Epidermal melanocyte (primary cell): ENCODE measurements at regions not wholly inside any gene's neighbourhood (a gene's known extent, or its start where the extent isn't known, plus 50 kb on each side); places are given as distances from the start of the nearest gene placed in this dataset.

Experiments
- DNase-seq: peaks from one replicate; pipeline ENCODE4 v3.0.0; 2011; ENCODE audit warnings: low spot score; ENCODE audit not compliant: insufficient read length

DNA sequence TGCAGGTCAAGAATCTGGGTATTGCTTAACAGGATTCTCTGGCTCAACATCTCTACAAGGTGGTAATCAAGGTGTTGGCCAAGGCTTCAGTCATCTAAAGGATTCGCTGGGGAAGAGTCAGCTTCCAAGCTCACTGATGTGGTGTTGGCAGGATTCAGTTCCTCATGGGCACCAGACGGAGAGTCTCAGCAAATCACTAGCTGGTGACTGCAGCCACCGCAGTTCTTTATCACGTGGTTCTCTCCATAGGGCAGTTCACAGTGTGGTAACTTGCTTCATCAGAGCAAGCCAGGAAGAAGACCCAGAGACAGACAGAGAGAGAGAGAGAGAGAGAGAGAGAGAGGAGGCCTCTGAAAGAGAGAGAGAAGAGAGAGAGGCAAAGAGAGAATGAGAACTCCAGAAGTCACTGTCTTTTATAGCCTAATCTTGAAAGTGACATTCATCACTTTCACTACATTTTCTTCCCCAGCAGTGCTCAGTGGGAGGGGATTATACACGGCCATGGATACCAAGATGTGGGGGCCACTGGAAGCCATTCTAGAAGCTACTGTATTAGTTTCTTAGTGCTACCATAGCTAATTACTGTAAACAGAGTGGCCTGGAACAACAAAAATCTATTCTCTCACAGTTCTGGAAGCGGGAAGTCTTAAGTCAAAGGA is 109.2 kb upstream of the SMIM23 start:
- no peak for DNase-seq

DNA sequence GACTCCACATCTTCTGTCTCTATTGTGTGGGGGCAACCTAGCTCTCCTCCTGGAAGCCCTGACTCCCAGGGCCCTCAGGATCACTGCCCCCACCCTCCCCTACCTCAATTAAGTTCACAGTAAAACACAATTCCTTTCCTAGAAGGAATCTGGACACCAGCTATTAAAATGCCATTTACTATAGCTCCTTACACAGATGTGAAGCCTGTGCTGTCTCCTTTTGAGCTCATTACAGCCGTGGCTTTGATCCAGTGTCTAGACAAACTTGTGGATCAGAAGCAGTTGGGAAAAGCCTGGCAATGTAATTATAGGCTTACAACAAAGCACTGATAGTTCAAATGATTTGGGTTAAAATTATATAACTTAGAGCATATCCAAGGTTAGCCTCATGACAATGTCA is 107.0 kb upstream of the SMIM23 start:
- no peak for DNase-seq

DNA sequence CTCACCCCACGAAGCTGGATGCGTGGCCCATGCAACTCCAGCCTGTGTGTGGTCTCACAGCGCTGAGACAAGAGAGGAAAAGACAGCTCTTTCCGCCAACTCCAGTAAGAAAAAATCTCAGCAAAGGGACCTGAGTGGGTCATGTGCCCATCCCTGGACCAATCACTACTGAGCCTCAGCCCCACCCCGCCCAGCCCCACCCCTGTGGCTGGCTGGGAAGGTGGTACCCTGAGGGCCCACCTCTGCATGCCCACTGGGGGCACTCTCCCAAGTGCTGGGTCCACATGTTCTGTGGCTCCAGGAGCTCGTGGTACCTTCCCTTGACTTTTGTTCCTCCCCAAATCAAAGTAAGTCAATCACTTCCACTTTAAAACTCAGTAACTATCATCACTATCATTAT is 105.1 kb upstream of the SMIM23 start:
- DNase-seq = no peak

DNA sequence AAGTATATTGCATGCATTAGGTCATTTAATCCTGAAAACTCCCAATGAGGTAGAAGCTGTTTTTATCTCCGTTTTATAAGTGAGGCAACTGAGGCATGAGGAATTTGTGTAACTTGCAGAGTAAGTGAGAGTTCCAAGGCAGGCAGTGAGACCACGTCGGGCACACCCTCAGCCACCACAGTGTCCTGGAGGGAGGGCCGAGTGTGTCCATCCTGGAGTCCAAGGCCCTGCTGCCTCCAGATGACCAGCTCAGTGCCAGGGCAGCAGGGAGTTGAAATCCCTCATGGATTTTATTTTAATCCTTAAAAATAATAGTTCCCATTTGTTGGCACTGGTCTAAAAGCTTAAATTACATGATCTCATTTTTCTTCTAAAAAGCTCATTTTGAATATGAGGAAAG is 104.6 kb upstream of the SMIM23 start:
- no peak for DNase-seq

DNA sequence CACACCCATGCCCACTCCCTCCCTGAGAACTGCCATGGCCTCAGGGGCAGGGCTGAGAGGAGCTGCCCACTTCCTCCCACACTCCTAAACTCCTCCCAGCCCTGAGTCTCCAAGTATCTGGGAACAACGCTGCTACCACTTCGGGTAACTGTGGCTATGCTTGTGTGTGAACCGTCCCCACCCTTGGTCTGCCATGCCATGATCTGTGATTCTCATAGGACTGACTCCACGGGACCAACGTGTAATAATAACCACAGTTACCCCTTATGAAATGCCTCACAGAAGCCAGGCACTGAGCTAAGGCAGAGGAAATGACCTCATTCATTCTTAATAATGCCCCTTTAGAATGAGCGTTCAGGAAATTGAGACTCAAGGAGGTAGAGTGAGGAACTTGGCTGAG is 103.9 kb upstream of the SMIM23 start:
- DNase-seq = no peak

DNA sequence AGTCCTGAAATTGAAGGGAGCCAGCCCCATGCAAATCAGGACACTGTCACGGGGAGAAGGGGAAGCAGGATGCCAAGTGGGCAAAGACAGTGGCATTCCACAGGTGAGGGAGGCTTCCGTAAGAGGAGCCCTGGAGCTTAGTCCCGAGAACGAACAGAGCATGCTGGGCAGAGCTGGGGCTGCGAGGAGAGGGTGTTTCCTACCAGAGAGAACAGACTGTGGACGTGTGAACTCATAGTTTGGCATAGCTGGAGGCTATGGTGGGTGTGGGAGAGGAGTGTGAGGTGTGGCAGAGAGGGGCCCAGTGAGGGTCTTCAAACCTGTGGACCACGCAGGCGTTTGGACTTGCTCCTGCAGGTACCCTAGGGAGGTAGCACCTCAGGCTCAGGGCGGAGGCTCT is 102.8 kb upstream of the SMIM23 start:
- no peak for DNase-seq

DNA sequence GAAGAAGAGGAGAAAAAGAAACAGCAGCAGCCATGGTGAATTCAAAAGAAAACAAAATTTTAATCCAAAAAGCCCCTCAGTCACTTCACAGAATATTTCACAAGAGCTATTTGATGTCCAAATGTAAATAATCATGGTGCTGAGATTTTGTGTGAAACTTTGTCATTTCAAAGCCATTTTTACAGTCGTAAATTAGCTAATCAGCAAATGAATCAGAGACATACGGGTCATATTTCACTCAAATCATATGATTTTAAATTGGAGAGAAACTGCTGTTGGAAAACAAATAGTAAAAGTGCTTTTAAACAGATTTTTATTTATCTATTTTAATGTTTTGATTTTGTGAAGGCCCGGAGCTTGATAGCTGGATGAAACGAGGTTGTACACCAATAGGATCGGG is 101.4 kb upstream of the SMIM23 start:
- DNase-seq = no peak

DNA sequence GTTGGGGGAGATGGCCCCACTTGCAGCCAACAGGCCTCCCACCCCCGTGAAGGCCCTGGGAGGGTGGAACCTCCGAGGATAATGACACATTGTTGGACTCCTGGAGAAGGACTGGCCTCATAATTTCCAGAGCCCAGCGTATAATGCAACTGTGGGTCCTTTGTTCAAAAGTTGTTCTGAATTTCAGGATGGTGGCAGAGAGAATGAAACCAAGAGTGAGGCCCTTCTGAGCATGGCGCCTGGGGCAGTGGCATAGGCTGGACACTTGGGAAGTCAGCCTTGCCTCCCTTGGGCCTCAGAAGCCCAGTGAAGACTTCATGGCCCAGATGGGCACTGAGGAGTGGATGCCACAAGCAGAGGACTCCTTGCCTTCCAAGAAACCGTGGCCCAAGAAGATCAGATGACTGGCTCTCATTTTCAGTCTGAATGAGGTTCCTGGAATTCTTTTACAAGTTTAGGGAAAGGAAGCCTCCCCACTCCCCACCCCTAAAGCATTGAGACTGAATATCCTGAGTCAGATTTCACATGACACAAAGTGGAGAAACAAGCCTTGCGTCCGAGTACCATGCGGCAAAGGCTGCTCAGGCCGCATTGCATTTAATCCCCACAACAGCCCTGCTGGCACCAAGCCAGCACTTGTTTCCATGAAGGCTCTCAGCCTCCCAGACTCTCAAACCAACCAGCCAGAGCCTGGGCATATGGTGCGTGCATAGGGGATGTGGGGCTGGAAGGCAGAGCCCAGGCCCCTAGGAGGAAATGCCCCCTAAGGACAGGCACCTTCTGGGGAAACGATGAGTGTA is 96.7 kb upstream of the SMIM23 start:
- no peak for DNase-seq

DNA sequence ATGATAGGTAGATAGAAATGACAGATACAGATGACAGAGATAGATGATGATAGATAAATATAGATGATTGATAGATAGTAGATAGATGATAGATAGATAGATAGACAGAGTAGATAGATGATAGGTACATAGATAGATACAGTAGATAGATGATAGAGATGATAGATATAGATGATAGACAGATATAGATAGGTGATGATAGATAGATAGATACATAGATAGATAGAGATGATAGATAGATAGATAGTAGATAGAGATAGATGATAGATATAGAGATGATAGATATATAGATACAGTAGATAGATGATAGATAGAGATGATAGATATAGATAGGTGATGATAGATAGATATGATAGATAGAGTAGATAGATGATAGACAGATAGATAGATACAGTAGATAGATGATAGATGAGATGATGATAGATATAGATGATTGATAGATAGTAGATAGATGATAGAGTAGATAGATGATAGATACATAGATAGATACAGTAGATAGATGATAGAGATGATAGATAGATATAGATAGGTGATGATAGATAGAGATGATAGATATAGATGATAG is 95.7 kb upstream of the SMIM23 start:
- DNase-seq = no peak

DNA sequence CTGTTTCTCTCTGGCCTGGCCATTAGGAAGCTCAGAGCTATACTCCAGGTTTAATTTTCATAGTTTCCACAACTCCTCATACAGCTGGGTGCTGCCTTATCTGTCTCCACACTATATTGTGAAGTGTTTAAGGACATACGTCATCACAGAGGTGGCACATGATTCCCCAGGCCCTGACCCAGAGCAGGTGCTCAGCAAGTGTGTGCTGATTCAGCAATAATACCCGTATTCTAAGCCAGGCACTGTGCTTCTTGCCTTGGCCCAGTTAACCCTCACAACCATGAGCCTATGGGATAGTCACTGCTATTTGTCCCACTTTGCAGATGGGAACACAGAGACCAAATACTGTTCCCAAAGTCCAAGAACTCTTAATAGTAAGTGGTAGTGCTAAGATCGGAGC is 93.5 kb upstream of the SMIM23 start:
- DNase-seq = no peak

DNA sequence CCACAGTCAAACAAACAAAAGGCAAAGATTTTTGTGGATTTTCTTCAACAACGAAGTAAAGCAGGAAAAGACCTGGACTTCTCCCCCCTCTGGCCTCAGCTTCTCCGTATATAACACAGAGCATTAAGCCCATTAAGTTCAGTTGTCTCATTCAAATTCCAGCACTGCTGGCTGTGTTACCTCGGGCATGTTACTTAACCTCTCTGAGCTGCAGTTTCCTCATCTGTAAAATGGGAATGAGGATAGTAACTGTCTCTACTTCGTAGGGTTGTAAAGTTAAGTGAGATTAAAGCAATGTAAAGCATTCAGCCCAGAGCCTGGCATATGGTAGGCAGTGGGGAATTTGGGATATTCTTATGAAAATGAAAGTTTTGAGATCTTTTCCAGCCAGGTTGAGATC is 92.7 kb upstream of the SMIM23 start:
- DNase-seq = no peak

DNA sequence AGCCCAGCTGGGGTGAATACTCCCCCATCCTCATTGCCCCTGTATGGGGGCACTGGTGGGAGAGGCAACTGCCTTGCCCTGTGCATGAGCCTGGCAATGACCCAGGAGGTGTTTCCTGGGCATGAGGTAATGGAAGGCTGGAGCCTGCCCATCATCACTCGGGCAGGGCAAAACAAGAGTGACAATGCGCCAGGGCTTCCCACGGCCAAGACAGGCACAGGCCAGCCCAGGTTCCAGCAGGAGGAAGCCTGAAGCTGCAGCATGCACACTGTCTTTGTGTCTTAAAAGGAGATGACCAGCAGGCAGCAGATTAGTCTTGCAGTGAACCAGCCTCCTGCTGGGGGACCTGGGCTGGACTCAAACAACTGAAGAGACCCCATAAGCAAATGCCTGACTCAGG is 92.2 kb upstream of the SMIM23 start:
- DNase-seq = no peak

DNA sequence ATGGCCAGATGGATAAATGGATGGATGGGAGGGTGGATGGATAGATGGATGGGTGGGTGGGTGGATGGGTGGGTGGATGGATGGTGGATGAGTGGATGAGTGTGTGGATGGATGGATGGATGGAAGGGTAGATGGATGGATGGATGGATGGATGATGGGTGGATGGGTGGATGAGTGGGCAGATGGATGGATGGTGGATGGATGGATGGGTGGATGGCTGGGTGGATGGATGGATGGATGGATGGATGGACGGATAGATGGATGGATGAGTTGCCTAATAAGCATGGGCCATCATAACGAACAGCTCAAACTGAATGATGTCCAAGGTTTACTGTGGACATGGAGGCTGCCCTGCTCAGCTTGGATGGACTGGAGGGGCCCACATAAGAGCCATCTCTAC is 89.8 kb upstream of the SMIM23 start:
- DNase-seq = no peak

DNA sequence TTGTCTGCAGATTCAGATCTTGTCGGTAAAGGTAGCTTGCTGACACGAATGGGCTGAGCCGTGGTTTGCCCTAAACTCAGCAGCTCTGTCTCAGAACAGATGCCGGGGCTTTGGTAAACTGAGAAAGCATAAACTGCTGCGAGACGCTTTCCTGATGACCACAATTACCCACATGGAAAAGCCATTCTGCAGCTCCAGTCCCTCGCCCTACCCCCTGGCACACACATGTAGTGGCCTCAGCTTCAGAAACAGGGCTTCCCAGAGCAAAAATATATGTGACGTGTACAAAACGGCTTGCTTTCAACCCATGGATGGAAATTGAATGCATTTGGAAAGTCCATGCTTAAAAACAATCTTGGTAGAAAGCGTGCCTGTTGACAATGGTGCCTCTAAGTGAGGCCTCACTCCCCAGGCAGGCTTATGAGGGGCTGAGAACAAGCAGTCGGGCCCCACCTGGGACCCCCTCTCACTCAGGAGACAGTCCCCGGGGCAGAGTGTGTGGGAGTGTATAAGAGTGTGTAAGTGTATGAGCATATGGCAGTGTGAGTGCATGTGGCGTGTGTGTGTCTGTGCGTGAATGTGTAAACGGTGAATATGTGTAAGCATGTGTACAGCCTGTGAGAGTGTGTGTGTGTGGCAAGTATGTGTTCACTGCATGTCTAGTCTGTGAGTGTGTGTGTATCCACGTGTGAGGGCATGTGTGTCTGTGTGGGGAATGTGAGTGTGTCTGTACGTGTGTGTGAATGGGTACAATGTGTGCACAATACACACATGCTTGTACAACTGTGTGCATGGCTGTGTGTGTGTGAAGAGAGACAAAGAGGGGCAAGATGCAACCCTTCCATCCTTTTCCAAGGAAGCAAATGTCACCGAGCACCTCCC is 88.2 kb upstream of the SMIM23 start:
- DNase-seq = no peak

DNA sequence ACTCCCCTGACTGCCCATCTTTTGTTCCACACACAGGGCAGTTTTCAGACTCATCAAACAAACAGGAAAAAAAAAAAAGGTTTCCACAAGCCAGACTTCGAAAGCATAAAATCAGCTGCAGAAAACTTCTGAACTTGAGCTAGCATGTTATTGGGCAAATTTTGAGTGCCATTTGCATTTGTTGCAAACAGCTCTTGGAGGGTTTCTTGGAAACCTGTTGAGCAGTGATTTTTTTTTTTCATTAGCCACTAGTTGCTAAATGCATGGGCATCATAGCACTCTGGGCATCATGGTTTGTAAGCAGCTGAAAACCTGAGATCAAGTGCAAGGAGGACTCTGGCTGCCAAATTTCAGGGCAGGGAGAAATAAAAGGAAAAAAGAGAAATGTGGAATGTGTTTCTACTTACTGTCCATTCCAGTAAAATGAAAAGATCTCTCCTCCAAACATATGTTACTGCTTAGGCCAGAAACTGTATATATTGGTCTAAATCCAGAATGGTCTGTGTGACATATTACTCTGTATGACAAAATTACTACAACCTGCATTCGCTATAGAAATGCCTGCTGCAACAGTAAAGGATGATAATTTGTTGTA is 85.2 kb upstream of the SMIM23 start:
- no peak for DNase-seq

DNA sequence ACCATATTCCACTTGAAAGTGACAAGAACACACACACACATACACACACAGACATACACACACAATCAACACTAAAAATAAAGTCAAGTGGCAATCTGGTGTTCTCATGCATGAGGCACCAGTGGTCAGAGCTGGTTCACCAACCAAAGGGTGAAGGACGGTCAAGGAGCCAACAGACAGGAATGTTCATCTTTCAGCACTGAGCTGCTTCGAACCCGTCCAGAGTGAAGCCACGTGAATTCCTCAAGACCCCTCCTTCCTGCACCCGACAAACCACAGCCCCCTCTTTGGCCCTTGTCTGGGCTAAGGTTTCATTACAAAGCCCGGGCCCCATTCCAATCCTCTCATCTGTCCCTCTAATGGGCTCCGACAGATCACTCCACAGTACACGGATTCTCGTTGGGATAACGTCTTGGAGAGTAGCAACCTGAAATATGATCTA is 84.5 kb upstream of the SMIM23 start:
- DNase-seq = no peak

DNA sequence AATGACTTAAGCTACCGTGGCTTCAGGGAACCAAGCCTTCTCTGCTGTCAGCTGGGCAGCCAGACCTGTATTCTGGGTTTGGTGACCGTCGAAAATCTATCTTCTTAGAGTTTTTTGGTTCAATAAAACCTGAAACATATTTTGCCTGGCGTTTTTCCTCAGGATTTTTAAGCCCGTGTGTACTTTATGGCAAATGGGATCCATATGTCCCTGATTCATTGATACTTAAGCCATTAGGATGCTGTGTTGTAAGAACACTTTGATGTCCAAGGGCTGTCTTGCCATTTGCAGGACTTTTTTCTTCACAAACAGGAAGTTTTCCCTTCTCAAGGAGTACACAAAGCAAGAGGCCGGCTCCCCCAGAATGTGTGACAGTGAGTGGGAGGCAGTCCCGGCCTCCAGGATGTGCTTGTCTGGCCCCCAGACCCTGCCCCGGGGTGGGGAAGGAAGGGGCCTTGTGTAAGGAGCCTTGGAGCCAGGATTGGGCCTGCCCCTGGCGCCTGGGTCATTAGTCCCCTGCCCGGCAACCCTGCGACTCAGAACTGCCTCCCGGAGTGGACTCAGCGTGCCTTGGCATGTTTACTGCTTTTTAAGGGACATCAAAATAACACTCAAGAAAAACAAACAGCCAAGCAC is 83.4 kb upstream of the SMIM23 start:
- DNase-seq = no peak

DNA sequence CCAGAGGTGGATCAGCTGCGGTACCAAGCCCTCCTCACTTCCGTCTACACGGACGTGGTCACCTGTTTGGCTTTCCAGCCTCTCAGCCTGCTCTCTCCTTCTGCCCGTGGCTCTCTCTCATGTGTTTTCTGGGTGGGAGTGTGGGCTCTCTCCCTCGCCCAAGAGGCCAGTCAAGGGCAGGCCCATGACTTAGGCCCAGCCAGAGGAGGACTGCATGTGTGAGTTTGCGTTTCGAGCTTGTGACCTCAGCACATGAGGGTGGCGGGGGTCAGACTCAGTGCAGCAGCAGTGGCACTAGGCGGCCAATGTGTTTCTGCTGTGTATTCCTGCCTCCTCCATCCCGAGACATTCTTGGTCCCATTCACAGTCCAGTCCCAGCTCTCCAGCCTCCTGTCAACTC is 82.5 kb upstream of the SMIM23 start:
- no peak for DNase-seq

DNA sequence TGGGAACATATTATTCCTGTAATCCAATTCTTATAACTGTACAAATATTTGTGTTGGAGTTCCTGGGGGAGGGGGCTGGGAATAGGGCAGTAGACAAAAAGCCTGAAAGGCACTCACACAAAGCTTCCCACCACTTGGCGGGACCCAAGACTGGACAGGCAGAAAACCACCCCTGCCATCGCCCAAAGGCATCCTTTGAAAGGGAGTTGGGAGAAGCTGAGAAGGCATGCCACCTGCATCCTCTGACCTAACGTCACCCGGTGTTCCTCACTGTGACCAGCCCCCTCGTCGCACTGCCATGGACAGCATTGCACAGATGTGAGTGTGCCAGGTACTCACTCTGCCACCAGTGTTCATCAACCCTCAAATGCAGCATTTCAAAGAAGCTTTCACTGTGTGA is 80.6 kb upstream of the SMIM23 start:
- DNase-seq = no peak

DNA sequence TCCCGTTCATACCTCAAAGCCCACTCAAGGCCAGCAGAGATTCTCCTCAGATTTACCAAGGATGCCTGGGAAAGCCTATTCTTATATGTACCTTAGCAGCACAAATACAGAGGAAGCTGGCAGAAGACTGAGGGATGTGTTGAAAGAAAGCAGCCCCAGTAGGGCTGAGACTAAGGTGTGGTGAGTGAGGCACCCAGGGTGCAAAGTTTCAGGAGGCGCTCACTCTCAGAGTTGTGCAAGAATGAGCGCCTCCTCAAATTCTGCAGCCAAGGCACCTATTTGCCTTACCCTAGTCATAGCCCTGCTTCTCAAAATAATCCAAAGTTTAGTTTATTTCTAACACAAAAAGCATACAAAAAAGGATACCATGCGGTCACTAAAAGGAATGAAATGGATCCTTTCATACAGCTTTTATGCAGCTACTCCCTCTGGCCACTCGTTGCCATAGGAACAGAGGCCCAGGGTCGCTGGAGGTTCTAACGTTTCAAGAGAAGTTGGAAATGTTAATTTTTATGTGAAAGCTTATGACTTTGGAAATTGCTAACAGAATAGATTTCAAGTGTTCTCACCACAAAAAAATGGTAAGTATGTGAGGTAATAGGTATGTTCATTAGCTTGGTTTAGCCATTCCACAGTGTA is 79.7 kb upstream of the SMIM23 start:
- DNase-seq = no peak
